ENCODE measurements at regions not wholly inside any gene's neighbourhood (a gene's known extent, or its start where the extent isn't known, plus 50 kb on each side); places are given as distances from the start of the nearest gene placed in this dataset.

DNA sequence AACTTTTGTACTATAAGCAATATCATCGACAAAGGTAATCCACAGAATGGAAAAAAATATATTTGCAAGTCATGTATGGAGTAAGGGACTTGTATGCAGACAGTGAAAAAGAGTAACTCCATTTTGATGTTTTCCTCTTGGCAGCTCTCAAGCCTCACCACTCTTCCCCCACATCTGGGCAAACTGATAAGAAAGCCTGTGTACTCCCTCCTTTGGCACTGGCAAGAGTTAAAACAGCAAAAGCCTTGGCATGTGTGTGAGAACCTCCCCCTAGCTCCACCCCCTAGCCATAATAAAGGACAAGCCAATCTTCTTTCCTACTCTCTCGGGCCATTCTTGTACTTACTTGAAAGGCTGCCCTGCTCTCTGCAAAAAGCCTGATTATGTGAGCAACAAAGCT, 335.2 kb downstream of the LRATD1 start:
- POLR2A ChIA-PET: no interaction called here
- Mint-ChIP-seq H3K9me3 (peaks cover 3% of the 10 kb centered on the region), H3K27ac (no peak overlapping the region), H3K4me3 (no peak overlapping the region), H3K36me3 (ENCODE audit: low read depth) (no peaks in the 10 kb centered on the region), H3K27me3 (peaks cover 2% of the 10 kb centered on the region), H3K4me1 (ENCODE audit: low read depth) (no peaks in the 10 kb centered on the region)
- intact Hi-C loops (cut with micrococcal nuclease): no loop called here
- no peak for DNase-seq
- CTCF ChIA-PET: no interaction called here
- TF ChIP-seq, protein P1, sequence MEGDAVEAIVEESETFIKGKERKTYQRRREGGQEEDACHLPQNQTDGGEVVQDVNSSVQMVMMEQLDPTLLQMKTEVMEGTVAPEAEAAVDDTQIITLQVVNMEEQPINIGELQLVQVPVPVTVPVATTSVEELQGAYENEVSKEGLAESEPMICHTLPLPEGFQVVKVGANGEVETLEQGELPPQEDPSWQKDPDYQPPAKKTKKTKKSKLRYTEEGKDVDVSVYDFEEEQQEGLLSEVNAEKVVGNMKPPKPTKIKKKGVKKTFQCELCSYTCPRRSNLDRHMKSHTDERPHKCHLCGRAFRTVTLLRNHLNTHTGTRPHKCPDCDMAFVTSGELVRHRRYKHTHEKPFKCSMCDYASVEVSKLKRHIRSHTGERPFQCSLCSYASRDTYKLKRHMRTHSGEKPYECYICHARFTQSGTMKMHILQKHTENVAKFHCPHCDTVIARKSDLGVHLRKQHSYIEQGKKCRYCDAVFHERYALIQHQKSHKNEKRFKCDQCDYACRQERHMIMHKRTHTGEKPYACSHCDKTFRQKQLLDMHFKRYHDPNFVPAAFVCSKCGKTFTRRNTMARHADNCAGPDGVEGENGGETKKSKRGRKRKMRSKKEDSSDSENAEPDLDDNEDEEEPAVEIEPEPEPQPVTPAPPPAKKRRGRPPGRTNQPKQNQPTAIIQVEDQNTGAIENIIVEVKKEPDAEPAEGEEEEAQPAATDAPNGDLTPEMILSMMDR (IDR thresholded peaks at IDR 0.05): no peak
- ATAC-seq: no peak

DNA sequence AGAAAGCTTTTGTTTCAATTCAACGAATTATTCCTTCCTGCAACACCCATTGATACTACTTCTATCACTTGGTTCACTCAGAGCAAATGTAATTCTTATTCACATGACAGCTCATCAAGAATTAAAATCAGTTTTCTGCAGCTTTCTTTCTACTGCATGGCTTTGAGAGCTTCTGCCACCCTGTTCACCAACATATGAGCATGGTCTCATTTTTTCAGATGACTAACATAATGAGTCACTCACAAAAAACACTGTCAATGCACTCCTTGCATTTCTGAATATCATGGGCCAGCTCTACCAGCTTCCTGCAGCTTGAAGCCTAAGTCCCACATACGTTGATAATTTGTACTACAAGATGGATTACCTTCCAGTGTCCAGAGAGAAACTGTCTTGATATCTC, 342.9 kb downstream of the LRATD1 start:
- ATAC-seq (peak; percentile 30), DNase-seq (no peak)
- H3K27me3 Mint-ChIP-seq: peaks cover 12% of the 10 kb centered on the region
- no peak overlapping the region for H3K27ac Mint-ChIP-seq
- ChIA-PET CTCF (no interaction called here), POLR2A (no interaction called here)
- no peaks in the 10 kb centered on the region for H3K36me3 Mint-ChIP-seq (ENCODE audit: low read depth)
- H3K9me3 Mint-ChIP-seq: peaks cover 3% of the 10 kb centered on the region
- intact Hi-C loops (cut with micrococcal nuclease): no loop called here
- H3K4me3 Mint-ChIP-seq: no peak overlapping the region
- H3K4me1 Mint-ChIP-seq (ENCODE audit: low read depth): peaks cover 10% of the 10 kb centered on the region
- TF ChIP-seq, protein P1 (IDR thresholded peaks at IDR 0.05): no peak

DNA sequence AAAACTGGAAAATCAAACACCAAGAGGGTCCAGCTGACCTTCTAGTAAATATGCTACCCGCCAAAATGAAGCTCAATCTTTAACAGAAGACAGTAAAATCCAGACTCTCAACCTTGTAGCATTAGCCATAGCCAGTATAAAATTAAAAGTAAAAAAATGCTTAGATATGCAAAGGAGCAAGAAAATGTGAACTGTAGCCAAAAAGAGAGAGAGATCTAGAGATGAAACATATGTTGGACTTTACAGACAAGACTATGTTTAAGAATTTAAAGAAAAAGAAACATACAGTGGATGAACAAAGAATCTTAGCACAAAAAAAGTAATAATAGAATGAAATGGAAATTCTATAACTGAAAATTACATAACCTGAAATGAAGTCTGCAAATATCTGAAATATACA, 344.5 kb downstream of the LRATD1 start:
- Mint-ChIP-seq H3K4me1 (ENCODE audit: low read depth) (peaks cover 10% of the 10 kb centered on the region), H3K9me3 (no peaks in the 10 kb centered on the region), H3K27ac (no peak overlapping the region), H3K36me3 (ENCODE audit: low read depth) (no peaks in the 10 kb centered on the region), H3K27me3 (peaks cover 11% of the 10 kb centered on the region), H3K4me3 (no peak overlapping the region)
- ChIA-PET CTCF (no interaction called here), POLR2A (no interaction called here)
- intact Hi-C loops (cut with micrococcal nuclease): no loop called here
- ATAC-seq: no peak
- DNase-seq: no peak
- TF ChIP-seq, protein P1 (IDR thresholded peaks at IDR 0.05): no peak

DNA sequence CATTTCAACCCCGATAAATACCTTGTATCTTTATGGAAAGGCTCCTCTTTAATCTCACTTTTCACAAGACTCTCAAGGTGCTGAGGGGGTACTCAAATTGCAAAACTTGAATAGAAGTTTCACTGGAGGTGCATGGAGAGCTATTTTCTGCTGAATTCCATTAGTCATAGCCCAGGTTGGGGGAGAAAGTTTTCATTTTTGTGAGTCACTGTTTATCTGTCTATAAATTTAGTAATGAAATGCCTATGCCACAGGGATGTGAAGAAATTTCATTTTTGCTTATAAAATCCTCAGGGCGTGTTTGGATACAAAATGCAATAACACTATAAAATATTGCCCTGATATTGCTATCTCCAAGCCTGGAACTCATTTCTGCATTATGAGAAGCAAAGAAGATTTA, 346.3 kb downstream of the LRATD1 start:
- H3K4me1 Mint-ChIP-seq (ENCODE audit: low read depth): peaks cover 10% of the 10 kb centered on the region
- H3K4me3 Mint-ChIP-seq: no peak overlapping the region
- ChIA-PET CTCF (no interaction called here), POLR2A (interaction anchor here (0.6 kb wide), 1 partner anchor 930 kb away, joined by 3 read pairs; no protein-coding TSS in a partner anchor)
- peaks cover 13% of the 10 kb centered on the region for H3K27me3 Mint-ChIP-seq
- H3K27ac Mint-ChIP-seq: no peak overlapping the region
- TF ChIP-seq, protein P1 (IDR thresholded peaks at IDR 0.05): no peak
- no peaks in the 10 kb centered on the region for H3K36me3 Mint-ChIP-seq (ENCODE audit: low read depth)
- H3K9me3 Mint-ChIP-seq: no peaks in the 10 kb centered on the region
- ATAC-seq (no peak), DNase-seq (no peak)
- intact Hi-C loops (cut with micrococcal nuclease): no loop called here

DNA sequence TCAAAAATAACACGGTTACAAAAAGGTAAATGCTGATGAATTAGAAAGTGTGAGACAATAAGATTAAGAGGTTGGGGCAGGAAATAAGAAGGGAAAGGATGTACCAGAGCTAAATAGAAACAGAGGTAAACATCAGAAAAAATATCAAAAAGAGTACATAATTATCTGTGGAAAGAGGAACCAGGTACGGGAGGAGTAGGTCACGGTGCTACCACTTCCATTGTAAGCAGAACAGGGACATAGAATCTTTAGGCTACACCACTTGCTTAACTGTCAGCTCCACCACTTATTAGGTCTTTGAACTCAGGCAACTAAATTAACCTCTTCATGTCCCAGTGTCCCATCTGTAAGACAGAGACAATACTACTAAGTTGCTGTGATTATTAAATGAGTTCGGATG, 350.3 kb downstream of the LRATD1 start:
- ATAC-seq (no peak), DNase-seq (no peak)
- Mint-ChIP-seq H3K9me3 (no peaks in the 10 kb centered on the region), H3K27ac (no peak overlapping the region), H3K27me3 (peaks cover 17% of the 10 kb centered on the region), H3K4me1 (ENCODE audit: low read depth) (peaks cover 9% of the 10 kb centered on the region), H3K36me3 (ENCODE audit: low read depth) (no peaks in the 10 kb centered on the region), H3K4me3 (no peak overlapping the region)
- intact Hi-C loops (cut with micrococcal nuclease): no loop called here
- TF ChIP-seq, protein P1 (IDR thresholded peaks at IDR 0.05): no peak
- ChIA-PET CTCF (interaction anchor here (1.1 kb wide), 1 partner anchor 11 kb away, joined by 3 read pairs; no protein-coding TSS in a partner anchor), POLR2A (no interaction called here)
